ENCODE measurements at regions not wholly inside any gene's neighbourhood (a gene's known extent, or its start where the extent isn't known, plus 50 kb on each side); places are given as distances from the start of the nearest gene placed in this dataset.
A peak's percentile ranks its signal among the peaks of the same experiment; 100 is the strongest.

DNA sequence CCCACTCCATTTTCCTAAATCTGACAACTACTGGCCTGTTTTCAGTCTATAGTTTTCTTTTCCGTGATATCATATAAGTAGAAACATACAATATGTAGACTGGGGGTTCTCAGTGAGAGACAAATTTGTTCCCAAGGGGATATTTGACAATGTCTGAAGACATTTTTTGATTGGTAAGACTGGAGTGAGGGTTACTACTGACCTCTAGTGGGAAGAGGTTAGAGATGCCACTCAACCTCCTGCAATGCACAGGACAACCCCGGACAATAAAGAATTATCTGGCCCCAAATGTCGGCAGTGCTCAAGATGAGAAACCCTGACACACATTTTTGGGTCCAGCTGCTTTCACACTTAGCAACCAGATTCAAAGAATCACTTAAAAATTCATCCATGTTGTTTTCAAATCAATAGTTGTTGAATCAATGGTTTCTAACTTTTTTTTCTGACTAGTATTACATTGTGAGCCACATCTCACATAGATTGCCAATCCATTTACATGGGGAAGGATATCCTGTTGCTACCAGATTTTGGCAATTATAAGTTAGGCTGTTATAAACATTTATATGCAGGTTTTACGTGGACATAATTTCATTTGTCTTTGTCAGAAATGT, 307.1 kb downstream of the RPL10L start:
- Histone ChIP-seq H3K9me3 (no peaks in the 10 kb centered on the region), H3K27me3 (no peaks in the 10 kb centered on the region), H3K4me3 (no peak overlapping the region), H3K27ac (no peak overlapping the region), H3K36me3 (no peaks in the 10 kb centered on the region), H3K4me1 (no peaks in the 10 kb centered on the region)
- intact Hi-C loops (cut with DNase I; ENCODE audit: low total_unique reads): no loop called here
- DNase-seq: peak in 1 of 2 donors; percentile 24
- whole genome bisulfite sequencing, 5 donors: 42 to 53% (median 45%) methylated on average over 4 of the region's 4 CpGs
- TF ChIP-seq, protein P1, sequence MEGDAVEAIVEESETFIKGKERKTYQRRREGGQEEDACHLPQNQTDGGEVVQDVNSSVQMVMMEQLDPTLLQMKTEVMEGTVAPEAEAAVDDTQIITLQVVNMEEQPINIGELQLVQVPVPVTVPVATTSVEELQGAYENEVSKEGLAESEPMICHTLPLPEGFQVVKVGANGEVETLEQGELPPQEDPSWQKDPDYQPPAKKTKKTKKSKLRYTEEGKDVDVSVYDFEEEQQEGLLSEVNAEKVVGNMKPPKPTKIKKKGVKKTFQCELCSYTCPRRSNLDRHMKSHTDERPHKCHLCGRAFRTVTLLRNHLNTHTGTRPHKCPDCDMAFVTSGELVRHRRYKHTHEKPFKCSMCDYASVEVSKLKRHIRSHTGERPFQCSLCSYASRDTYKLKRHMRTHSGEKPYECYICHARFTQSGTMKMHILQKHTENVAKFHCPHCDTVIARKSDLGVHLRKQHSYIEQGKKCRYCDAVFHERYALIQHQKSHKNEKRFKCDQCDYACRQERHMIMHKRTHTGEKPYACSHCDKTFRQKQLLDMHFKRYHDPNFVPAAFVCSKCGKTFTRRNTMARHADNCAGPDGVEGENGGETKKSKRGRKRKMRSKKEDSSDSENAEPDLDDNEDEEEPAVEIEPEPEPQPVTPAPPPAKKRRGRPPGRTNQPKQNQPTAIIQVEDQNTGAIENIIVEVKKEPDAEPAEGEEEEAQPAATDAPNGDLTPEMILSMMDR (IDR thresholded peaks at IDR 0.05): peak in 1 of 7 experiments; percentile 19
- TF ChIP-seq EP300 (IDR thresholded peaks at IDR 0.05): no peak

DNA sequence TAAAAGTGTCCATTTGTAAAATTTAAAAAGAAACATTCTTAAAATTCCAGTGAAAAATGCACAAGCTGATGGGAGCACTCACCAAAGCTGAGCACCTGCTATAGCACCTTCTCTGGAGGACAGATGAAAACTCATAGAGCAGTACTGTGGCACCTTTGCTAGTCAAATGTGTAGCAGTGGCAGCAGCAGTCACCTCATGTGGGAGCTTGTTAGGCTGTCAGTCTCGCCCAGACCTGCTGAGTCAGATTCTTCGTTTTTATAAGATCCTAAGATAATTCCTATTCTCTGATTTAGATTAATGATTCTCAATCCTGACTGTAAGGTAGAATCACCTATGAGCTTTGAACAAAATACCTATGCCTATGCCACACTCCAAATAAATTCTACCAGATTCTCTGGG, 325.8 kb downstream of the RPL10L start:
- no peak overlapping the region for H3K4me3 ChIP-seq
- 53 to 83% (median 62%) methylated on average over 2 of the region's 2 CpGs for WGBS, 5 donors
- no peaks in the 10 kb centered on the region for H3K27me3 ChIP-seq
- intact Hi-C loops (cut with DNase I; ENCODE audit: low total_unique reads): no loop called here
- no peaks in the 10 kb centered on the region for H3K9me3 ChIP-seq
- TF ChIP-seq POLR2AphosphoS5 (IDR thresholded peaks at IDR 0.05) (no peak), POLR2A (IDR thresholded peaks at IDR 0.05) (no peak)
- no peak for DNase-seq
- no peaks in the 10 kb centered on the region for H3K4me1 ChIP-seq
- no peak overlapping the region for H3K27ac ChIP-seq
- H3K36me3 ChIP-seq: no peaks in the 10 kb centered on the region

DNA sequence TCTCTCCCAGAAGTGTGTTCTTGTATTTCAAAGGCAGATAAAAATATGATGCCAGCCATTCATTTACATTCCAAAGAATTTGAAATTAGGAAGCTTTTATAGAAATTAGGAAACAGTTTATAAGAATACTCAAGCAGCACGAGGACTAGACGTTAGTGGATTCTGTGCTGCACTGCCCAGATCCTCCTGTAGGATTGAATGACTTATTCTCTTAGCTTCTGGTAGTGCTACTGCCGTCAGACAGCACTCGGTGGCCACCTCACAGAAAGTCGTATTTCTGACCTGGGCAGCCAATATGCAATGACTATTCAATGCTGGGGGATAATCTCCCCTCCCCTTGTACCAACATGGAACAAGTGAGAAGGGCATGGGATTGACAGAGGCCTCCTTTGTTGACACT, 326.4 kb downstream of the RPL10L start:
- intact Hi-C loops (cut with DNase I; ENCODE audit: low total_unique reads): no loop called here
- Histone ChIP-seq H3K4me3 (no peak overlapping the region), H3K36me3 (no peaks in the 10 kb centered on the region), H3K27me3 (no peaks in the 10 kb centered on the region), H3K4me1 (no peaks in the 10 kb centered on the region), H3K9me3 (no peaks in the 10 kb centered on the region), H3K27ac (no peak overlapping the region)
- no peak for DNase-seq
- TF ChIP-seq POLR2AphosphoS5 (IDR thresholded peaks at IDR 0.05): no peak
- TF ChIP-seq, protein P1 (IDR thresholded peaks at IDR 0.05): no peak
- no peak for TF ChIP-seq EP300 (IDR thresholded peaks at IDR 0.05)
- TF ChIP-seq POLR2A (IDR thresholded peaks at IDR 0.05): no peak
- WGBS, 5 donors: 68 to 84% (median 79%) methylated on average over 5 of the region's 5 CpGs

DNA sequence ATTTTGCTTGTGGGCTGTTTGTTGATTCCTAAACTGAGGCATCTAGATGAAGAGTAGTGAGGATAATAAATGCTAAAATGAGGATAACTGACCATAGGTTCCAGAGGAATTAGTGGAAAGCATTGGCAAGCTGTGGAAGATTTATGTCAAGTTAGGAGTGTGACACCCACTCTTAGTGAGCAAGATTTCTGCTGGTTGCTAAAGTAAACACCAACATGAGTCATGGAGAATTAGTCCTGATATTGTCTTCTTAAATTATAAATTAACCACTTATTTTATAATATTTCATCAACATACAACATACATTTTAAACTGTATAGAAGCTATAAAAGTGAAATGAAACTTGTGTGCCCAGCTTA, 328.2 kb downstream of the RPL10L start:
- TF ChIP-seq POLR2A (IDR thresholded peaks at IDR 0.05) (no peak), POLR2AphosphoS5 (IDR thresholded peaks at IDR 0.05) (no peak), EP300 (IDR thresholded peaks at IDR 0.05) (no peak)
- TF ChIP-seq, protein P1 (IDR thresholded peaks at IDR 0.05): no peak
- no peak overlapping the region for H3K4me3 ChIP-seq
- H3K9me3 ChIP-seq: no peaks in the 10 kb centered on the region
- no peak overlapping the region for H3K27ac ChIP-seq
- H3K27me3 ChIP-seq: no peaks in the 10 kb centered on the region
- intact Hi-C loops (cut with DNase I; ENCODE audit: low total_unique reads): no loop called here
- peak in 1 of 2 donors; percentile 12 for DNase-seq
- no peaks in the 10 kb centered on the region for H3K36me3 ChIP-seq
- H3K4me1 ChIP-seq: no peaks in the 10 kb centered on the region

DNA sequence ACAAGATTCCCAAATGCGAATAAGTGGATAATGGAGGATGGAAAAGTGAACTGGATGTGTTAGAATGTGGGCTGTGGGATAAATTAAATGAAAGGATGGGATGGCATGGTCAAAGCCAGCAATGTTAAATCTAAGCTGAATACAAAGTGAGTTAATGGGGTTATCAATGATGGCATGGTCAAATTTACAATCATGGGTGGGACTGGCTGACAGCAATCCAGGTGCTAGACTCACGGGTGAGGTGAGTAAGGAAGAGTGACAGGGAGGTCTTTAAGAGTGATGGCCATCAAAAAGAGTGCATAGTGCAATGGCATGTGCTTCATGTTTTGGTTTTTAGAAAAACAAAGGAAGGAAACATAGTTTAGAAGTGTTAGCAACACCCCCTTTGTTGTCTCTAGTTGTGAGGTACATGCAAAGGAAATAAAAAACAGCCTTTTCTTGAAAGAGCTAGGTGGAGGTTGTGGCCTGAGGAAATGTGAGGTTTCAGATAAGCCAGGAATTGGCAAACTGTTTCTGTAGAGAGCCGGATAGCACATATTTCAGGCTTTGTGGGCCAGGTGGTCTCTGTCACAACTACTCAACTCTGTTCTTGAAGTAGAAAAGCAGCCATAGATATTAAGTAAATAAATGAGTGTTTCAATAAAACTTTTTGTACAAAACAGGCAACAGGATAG, 328.7 kb downstream of the RPL10L start:
- Histone ChIP-seq H3K4me1 (no peaks in the 10 kb centered on the region), H3K36me3 (no peaks in the 10 kb centered on the region), H3K4me3 (no peak overlapping the region), H3K9me3 (no peaks in the 10 kb centered on the region), H3K27ac (no peak overlapping the region), H3K27me3 (no peaks in the 10 kb centered on the region)
- TF ChIP-seq POLR2A (IDR thresholded peaks at IDR 0.05): no peak
- no peak for TF ChIP-seq POLR2AphosphoS5 (IDR thresholded peaks at IDR 0.05)
- TF ChIP-seq, protein P1 (IDR thresholded peaks at IDR 0.05): no peak
- no peak for TF ChIP-seq EP300 (IDR thresholded peaks at IDR 0.05)
- peak in 1 of 2 donors; percentile 32 for DNase-seq
- intact Hi-C loops (cut with DNase I; ENCODE audit: low total_unique reads): no loop called here
- 41 to 60% (median 47%) methylated on average over 3 of the region's 3 CpGs for WGBS, 5 donors
